Stimulated activated CD4-positive, alpha-beta T cell treated with anti-CD3 and anti-CD28 coated beads, Interleukin-4, amount 100 ng/mL, for 48 hours (primary cell): ENCODE measurements at regions not wholly inside any gene's neighbourhood (a gene's known extent, or its start where the extent isn't known, plus 50 kb on each side); places are given as distances from the start of the nearest gene placed in this dataset.

ENCODE experiments used
- DNase-seq, 2 donors: peaks; one replicate each; pipeline ENCODE4 v3.0.0-alpha.2; 2020; ENCODE audit warnings: low read depth in 2 of 2

GRCh38 chr6:141164042-141164743 is 968.5 kb upstream of the GJE1 start:
- no peak for DNase-seq

- DNase-seq = no peak
These were observed 969.6 kb upstream of the GJE1 start for GRCh38 chr6:141163107-141163506.

GRCh38 chr6:141158740-141159139 is 974.0 kb upstream of the GJE1 start:
- no peak for DNase-seq

GRCh38 chr6:141153563-141153962 is 979.2 kb upstream of the GJE1 start:
- no peak for DNase-seq

- DNase-seq = no peak
These were observed 979.8 kb upstream of the GJE1 start for GRCh38 chr6:141152951-141153350.

- no peak for DNase-seq
These were observed 980.9 kb upstream of the GJE1 start for GRCh38 chr6:141151710-141152417.

- no peak for DNase-seq
These were observed 990.9 kb upstream of the GJE1 start for GRCh38 chr6:141141870-141142269.

GRCh38 chr6:141140905-141141304 is 991.8 kb upstream of the GJE1 start:
- no peak for DNase-seq

GRCh38 chr6:141139461-141139860 is 993.3 kb upstream of the GJE1 start:
- DNase-seq = no peak

GRCh38 chr6:141134723-141135122 is 998.0 kb upstream of the GJE1 start:
- DNase-seq = no peak

GRCh38 chr6:141133836-141134235 is 998.9 kb upstream of the GJE1 start:
- DNase-seq = no peak

GRCh38 chr6:141133346-141133745 is 999.4 kb upstream of the GJE1 start:
- no peak for DNase-seq

- no peak for DNase-seq
These were observed 1001.1 kb upstream of the GJE1 start for GRCh38 chr6:141131616-141132015.

GRCh38 chr6:141123497-141123896 is 1009.2 kb upstream of the GJE1 start:
- DNase-seq = no peak

- no peak for DNase-seq
These were observed 1009.7 kb upstream of the GJE1 start for GRCh38 chr6:141123049-141123448.

- no peak for DNase-seq
These were observed 1013.7 kb upstream of the GJE1 start for GRCh38 chr6:141118991-141119390.

GRCh38 chr6:141117874-141118273 is 1014.9 kb upstream of the GJE1 start:
- DNase-seq = no peak

- DNase-seq = no peak
These were observed 1022.2 kb upstream of the GJE1 start for GRCh38 chr6:141110481-141110880.

- peak in 1 of 2 donors; percentile 0 for DNase-seq
These were observed 1025.0 kb upstream of the GJE1 start for GRCh38 chr6:141107591-141108160.

- no peak for DNase-seq
These were observed 1027.2 kb upstream of the GJE1 start for GRCh38 chr6:141105481-141105880.

- DNase-seq = no peak
These were observed 1029.5 kb upstream of the GJE1 start for GRCh38 chr6:141103246-141103645.

- DNase-seq = no peak
These were observed 1035.3 kb upstream of the GJE1 start for GRCh38 chr6:141097471-141097870.

GRCh38 chr6:141095308-141095707 is 1037.4 kb upstream of the GJE1 start:
- no peak for DNase-seq
